Adrenal gland (tissue), 9 donors: ENCODE measurements at regions not wholly inside any gene's neighbourhood (a gene's known extent, or its start where the extent isn't known, plus 50 kb on each side); places are given as distances from the start of the nearest gene placed in this dataset.

Experiments used
- DNase-seq, 7 donors: peaks; one replicate each; pipeline ENCODE4 v3.0.0-alpha.2; 2019 to 2020
- H3K27ac ChIP-seq, 5 donors: fragments of 200-600 bp; sonication (generic) in 4 of 5; 1 replicate in 3 of 5; 2 replicates in 2 of 5; pipeline versions ENCODE4 v1.5.1 to v1.8.0; 2016 to 2020; ENCODE audit warnings: mild to moderate bottlenecking in 1 of 5
- H3K27me3 ChIP-seq: fragments of 200-600 bp; 2 replicates; pipeline ENCODE4 v1.8.0; 2021
- H3K36me3 ChIP-seq, 2 donors: fragments of 200-600 bp; replicated peaks in 1 of 2; 1 replicate in 1 of 2; 2 replicates in 1 of 2; pipeline versions ENCODE4 v1.5.1 to v1.8.0; 2018 to 2022
- H3K4me1 ChIP-seq, 2 donors: fragments of 200-600 bp; replicated peaks in 1 of 2; 1 replicate in 1 of 2; 2 replicates in 1 of 2; pipeline versions ENCODE4 v1.5.1 to v1.8.0; 2018 to 2021
- H3K4me3 ChIP-seq, 4 donors: fragments of 200-600 bp; sonication (generic) in 3 of 4; one replicate each; pipeline ENCODE4 v1.5.1; 2016 to 2018
- H3K9me3 ChIP-seq, 3 donors: fragments of 200-600 bp; sonication (generic) in 1 of 3; replicated peaks in 1 of 3; 1 replicate in 2 of 3; 2 replicates in 1 of 3; pipeline versions ENCODE4 v1.5.1 to v1.8.0; 2016 to 2021
- POLR2A ChIP-seq, 2 donors: fragments of 450-650 bp; IDR thresholded peaks; one replicate each; pipeline ENCODE4 v1.6.1; 2017; ENCODE audit warnings: antibody characterized with exemption in 2 of 2, mild to moderate bottlenecking in 2 of 2, moderate library complexity in 1 of 2
- WGBS, 4 donors: extraction: QIAGEN DNeasy Blood & Tissue Kit in 2 of 4; methylation state at CpG; one replicate each; pipeline versions ENCODE4 v1.1.5 to v1.1.7; 2013 to 2017; 5-methylcytosine and 5-hydroxymethylcytosine counted together
- intact Hi-C, 2 donors: fragments of 100-400 bp; cut with DNase I; formaldehyde crosslinking; loops; one replicate each; pipeline versions ENCODE4 v1.14.1 to v1.15.0; 2022 to 2023
- TF ChIP-seq, protein P1 (sequence below), 6 experiments: fragments of 450-650 bp in 4 of 6; fragments of 200-600 bp in 2 of 6; sonication (generic) in 1 of 6; IDR thresholded peaks; 1 replicate in 5 of 6; 2 replicates in 1 of 6; pipeline versions ENCODE4 v1.5.1 to v1.8.0; 2016 to 2021; ENCODE audit warnings: antibody characterized with exemption in 6 of 6, mild to moderate bottlenecking in 2 of 6, moderate library complexity in 1 of 6
- donor health status: healthy with polysubstance abuse.
- donor health status: Bipolar disorder and iron deficiency.
- donor health status: DM: yes; HTN: yes; CAD: no.
- donor health status: DM: no; HTN: no; CAD: no.
- donor health status: DM: no; HTN: no; CAD: no.

- H3K27me3 ChIP-seq: no peaks in the 10 kb centered on the region
- intact Hi-C loops: no loop called here
- 70 to 84% (median 77%) methylated on average over 3 of the region's 3 CpGs for WGBS, 4 donors
- TF ChIP-seq, protein P1, sequence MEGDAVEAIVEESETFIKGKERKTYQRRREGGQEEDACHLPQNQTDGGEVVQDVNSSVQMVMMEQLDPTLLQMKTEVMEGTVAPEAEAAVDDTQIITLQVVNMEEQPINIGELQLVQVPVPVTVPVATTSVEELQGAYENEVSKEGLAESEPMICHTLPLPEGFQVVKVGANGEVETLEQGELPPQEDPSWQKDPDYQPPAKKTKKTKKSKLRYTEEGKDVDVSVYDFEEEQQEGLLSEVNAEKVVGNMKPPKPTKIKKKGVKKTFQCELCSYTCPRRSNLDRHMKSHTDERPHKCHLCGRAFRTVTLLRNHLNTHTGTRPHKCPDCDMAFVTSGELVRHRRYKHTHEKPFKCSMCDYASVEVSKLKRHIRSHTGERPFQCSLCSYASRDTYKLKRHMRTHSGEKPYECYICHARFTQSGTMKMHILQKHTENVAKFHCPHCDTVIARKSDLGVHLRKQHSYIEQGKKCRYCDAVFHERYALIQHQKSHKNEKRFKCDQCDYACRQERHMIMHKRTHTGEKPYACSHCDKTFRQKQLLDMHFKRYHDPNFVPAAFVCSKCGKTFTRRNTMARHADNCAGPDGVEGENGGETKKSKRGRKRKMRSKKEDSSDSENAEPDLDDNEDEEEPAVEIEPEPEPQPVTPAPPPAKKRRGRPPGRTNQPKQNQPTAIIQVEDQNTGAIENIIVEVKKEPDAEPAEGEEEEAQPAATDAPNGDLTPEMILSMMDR (IDR thresholded peaks at IDR 0.05): no peak
- no peak for TF ChIP-seq POLR2A (IDR thresholded peaks at IDR 0.05)
- no peak overlapping the region for H3K4me3 ChIP-seq
- H3K9me3 ChIP-seq: no peaks in the 10 kb centered on the region
- no peak overlapping the region for H3K27ac ChIP-seq
- H3K36me3 ChIP-seq: no peaks in the 10 kb centered on the region
- H3K4me1 ChIP-seq: no peaks in the 10 kb centered on the region
- no peak for DNase-seq
These were observed 516.6 kb downstream of the PTPRC start for GRCh38 chr1:199155166-199156019.

DNA sequence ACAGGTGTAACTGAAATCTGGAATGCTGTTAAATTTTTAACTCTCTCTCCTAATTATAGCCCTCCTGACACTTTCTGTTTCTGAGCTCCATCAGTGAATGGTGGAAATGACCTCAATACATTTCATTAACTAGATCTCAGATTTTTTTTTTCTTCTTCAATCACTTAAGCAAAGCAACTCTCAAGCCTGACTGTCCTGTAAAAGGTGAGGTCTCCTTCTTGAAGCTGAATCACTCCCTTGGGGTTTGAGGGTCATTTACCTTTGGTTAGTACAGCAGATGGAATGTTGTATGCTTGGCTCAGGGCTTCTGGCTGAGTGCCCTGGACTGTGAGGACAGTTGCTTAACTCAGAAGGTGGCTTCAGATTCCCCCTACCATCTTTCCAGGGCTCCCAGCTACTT lies 518.7 kb downstream of the PTPRC start:
- TF ChIP-seq, protein P1 (IDR thresholded peaks at IDR 0.05): no peak
- TF ChIP-seq POLR2A (IDR thresholded peaks at IDR 0.05): no peak
- H3K9me3 ChIP-seq: no peaks in the 10 kb centered on the region
- no peaks in the 10 kb centered on the region for H3K27me3 ChIP-seq
- H3K4me1 ChIP-seq: no peaks in the 10 kb centered on the region
- DNase-seq: no peak
- intact Hi-C loops: no loop called here
- H3K4me3 ChIP-seq: no peak overlapping the region
- H3K36me3 ChIP-seq: no peaks in the 10 kb centered on the region
- H3K27ac ChIP-seq: no peak overlapping the region

DNA sequence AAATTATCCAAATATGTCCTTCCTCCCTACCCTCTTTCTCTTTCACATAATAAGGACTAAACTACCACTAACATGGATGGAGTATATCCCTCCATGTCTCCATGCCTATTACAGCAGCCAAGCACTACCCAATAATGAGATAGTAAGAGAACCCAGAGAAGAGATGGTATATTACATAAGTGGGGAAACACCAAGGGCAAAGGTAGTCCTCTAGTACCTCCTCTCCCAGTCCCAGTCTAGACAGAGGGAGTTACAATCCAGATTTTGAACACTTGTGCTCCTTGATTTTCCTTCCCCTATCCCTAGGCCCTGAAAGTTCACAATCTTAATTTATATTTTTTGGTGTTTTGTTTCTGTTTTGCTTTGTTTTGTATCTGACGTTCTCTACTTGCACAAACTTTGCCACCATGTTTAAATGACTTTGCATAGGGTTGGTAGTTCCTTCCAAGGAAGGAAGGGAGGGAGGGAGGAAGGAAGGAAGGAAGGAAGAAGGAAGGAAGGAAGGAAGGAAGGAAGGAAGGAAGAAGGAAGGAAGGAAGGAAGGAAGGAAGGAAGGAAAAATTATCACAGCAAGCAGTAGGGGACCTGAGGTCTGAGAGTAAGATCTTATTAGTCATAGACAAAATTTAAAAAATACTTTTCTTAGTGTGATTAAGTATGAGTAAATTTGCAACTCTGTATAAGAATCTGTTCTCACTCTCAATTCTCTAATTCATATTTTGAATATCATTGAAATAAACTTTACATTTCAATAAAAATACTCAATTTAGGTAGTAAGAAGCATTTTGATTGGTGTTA lies 521.9 kb downstream of the PTPRC start:
- 58 to 69% (median 67%) methylated on average over 1 of the region's 1 CpG for WGBS, 4 donors
- intact Hi-C loops: no loop called here
- TF ChIP-seq, protein P1 (IDR thresholded peaks at IDR 0.05): no peak
- TF ChIP-seq POLR2A (IDR thresholded peaks at IDR 0.05): no peak
- Histone ChIP-seq H3K4me1 (no peaks in the 10 kb centered on the region), H3K36me3 (no peaks in the 10 kb centered on the region), H3K9me3 (no peaks in the 10 kb centered on the region), H3K27me3 (no peaks in the 10 kb centered on the region), H3K4me3 (no peak overlapping the region), H3K27ac (no peak overlapping the region)
- DNase-seq: no peak

DNA sequence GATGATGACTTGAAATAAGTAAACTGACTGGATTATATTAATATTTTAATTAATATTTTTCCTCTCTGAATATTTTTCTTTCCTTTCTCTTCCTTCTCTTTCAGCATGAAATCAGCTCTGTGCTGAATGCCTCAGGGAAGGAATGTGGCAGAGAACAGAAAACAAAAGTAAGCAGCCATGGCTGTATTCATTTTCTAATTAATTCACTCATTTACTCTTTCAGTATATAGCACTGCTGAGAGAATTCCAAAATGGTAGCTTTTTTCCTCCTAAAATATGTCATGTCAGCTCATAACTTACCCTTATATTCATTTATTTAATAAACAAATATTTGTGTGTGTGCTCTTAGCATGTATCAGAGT lies 522.5 kb downstream of the PTPRC start:
- H3K4me1 ChIP-seq: no peaks in the 10 kb centered on the region
- H3K27me3 ChIP-seq: no peaks in the 10 kb centered on the region
- H3K4me3 ChIP-seq: no peak overlapping the region
- TF ChIP-seq POLR2A (IDR thresholded peaks at IDR 0.05): no peak
- TF ChIP-seq, protein P1 (IDR thresholded peaks at IDR 0.05): no peak
- no peaks in the 10 kb centered on the region for H3K9me3 ChIP-seq
- intact Hi-C loops: no loop called here
- H3K36me3 ChIP-seq: no peaks in the 10 kb centered on the region
- H3K27ac ChIP-seq: no peak overlapping the region
- no peak for DNase-seq
